Stimulated activated naive CD8-positive, alpha-beta T cell treated with anti-CD3 and anti-CD28 coated beads, Interleukin-15, amount 100 ng/mL, for 72 hours (primary cell): ENCODE measurements at regions not wholly inside any gene's neighbourhood (a gene's known extent, or its start where the extent isn't known, plus 50 kb on each side); places are given as distances from the start of the nearest gene placed in this dataset.
"Not testable (repeated sequence)": the region's sequence is repeated elsewhere in the genome, so short reads cannot be mapped to it uniquely, and the experiment has no call there.

Experiments used
- ATAC-seq: fragments of 150-1000 bp; cut with Tn5 transposase; 2 replicates; pipeline ENCODE4 v1.10.0; 2021; ENCODE audit warnings: mild to moderate bottlenecking, moderate library complexity
- DNase-seq, 2 donors: peaks; one replicate each; pipeline ENCODE4 v3.0.0; 2021 to 2022
- H3K27ac Mint-ChIP-seq, 2 donors: one replicate each; pipeline ENCODE4 v1.8.0; 2022; ENCODE audit warnings: mild to moderate bottlenecking in 2 of 2, mixed read lengths in 2 of 2, moderate library complexity in 2 of 2
- H3K27me3 Mint-ChIP-seq: one replicate; pipeline ENCODE4 v1.8.0; 2022; ENCODE audit warnings: mixed read lengths
- H3K4me1 Mint-ChIP-seq: one replicate; pipeline ENCODE4 v1.8.0; 2022; ENCODE audit warnings: mild to moderate bottlenecking, mixed read lengths
- H3K4me3 Mint-ChIP-seq, 2 donors: one replicate each; pipeline ENCODE4 v1.8.0; 2022; ENCODE audit warnings: mild to moderate bottlenecking in 2 of 2, mixed read lengths in 2 of 2, moderate library complexity in 1 of 2
- H3K9me3 Mint-ChIP-seq, 2 donors: one replicate each; pipeline ENCODE4 v1.8.0; 2022; ENCODE audit warnings: mixed read lengths in 2 of 2

DNA sequence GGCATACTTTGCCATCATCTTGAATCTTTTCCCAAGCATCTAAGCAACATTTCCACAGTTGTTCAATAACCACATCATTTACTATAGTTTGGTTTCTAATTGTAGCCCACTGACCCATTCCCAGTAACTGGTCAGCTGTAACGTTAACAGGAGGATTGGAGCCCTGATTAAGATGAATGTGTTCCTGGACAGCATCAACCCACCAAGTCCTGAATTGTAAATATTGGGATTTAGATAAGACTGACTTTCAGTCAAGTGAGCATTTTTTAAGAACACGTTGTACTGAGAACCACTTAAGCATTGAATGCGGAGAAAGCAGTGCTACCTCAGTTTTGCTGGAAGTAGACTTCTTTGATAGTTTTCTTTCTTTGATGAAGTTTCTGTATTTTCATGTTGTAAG, 53.3 kb upstream of the ARL4D start:
- not testable (repeated sequence) for H3K27me3 Mint-ChIP-seq, H3K27ac Mint-ChIP-seq, ATAC-seq, H3K4me3 Mint-ChIP-seq, DNase-seq
- Mint-ChIP-seq H3K4me1 (peaks cover 18% of the 10 kb centered on the region), H3K9me3 (peaks cover 16 to 37% of the 10 kb centered on the region in 2 donors)

DNA sequence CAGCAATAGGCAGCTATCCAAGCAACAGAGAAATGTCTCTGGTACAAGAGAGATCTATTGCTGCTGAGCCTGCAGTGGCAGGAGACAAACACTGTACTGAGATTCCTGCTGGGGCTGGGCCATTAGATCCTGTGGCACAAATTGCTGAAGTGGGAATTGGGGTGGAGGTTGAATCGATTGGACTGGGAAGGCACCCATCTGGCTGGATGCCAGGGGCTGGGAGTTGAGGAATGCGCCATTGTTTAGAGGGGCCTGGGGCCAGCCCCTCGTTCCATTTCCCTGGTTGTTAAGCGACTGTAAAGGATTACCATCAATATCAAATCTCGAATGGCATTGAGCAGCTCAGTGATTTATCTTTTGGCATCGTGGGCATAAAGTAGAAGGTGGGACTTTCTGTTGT, 54.1 kb upstream of the ARL4D start:
- Mint-ChIP-seq H3K27ac (no peak overlapping the region), H3K9me3 (peaks cover 12 to 30% of the 10 kb centered on the region in 2 donors), H3K4me3 (no peak overlapping the region), H3K27me3 (no peaks in the 10 kb centered on the region), H3K4me1 (peaks cover 18% of the 10 kb centered on the region)
- DNase-seq (no peak), ATAC-seq (no peak)

DNA sequence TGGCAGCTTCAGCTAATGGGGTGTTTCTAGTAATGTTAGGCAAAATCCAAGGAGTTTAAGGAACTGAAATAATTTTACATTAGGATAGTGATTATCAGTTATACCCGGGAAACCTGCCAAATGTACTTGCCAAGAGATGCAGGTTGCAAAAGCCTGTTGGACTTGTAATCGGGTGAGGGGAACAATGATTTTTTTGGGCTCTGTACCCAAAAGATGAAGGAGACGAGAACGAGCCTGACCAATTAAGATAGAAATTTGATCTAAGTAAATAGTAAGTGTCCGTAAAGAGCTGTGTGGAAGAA, 56.3 kb upstream of the ARL4D start:
- peak overlapping the region in 1 of 2 donors; percentile 70 for H3K4me3 Mint-ChIP-seq
- no peaks in the 10 kb centered on the region for H3K27me3 Mint-ChIP-seq
- DNase-seq (no peak), ATAC-seq (no peak)
- peaks cover 31% of the 10 kb centered on the region for H3K4me1 Mint-ChIP-seq
- H3K9me3 Mint-ChIP-seq, result peaks cover 4 to 9% of the 10 kb centered on the region in 2 donors
- no peak overlapping the region for H3K27ac Mint-ChIP-seq

DNA sequence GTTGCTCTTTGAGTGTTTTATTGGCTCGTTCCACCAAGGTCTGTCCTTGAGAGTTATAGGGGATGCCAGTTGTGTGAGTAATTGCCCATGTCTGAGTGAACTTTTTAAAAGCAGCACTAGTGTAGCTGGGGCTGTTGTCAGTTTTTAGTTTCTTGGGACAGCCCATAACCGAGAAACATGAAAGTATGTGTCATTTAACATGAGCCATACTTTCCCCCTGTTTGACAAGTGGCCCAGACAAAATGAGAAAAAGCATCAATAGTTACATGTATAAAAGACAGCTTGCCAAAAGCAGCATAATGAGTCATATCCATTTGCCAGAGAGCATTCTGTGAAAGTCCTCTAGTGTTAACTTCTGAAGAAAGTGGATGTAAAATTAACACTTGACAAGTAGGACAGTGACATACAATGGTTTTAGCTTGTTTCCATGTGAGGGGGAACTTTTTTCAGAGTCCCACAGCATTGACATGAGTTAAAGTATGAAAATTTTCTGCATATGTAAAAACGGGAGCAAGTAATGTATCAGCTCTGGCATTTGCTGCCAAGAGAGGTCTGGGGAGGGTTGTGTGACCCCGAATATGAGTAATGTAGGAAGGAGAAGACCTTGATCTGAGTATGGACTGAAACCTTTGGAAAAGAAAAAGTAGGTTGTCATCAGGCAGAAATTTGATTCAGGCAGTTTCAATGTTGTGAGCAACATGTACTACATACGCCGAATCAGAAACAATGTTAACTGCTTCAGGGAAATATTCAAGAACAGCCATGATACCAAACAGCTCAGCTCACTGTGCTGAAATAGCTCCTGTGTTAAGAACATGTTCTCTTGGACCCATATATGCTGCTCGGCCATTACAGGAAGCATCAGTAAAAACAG, 56.8 kb upstream of the ARL4D start:
- Mint-ChIP-seq H3K4me1 (peaks cover 31% of the 10 kb centered on the region), H3K9me3 (peaks cover under 1 to 3% of the 10 kb centered on the region in 2 donors), H3K4me3 (peak overlapping the region; percentile 44 to 70), H3K27me3 (no peaks in the 10 kb centered on the region), H3K27ac (peak overlapping the region in 1 of 2 donors; percentile 97)
- peak; percentile 33 to 50 for DNase-seq
- peak; percentile 96 for ATAC-seq

DNA sequence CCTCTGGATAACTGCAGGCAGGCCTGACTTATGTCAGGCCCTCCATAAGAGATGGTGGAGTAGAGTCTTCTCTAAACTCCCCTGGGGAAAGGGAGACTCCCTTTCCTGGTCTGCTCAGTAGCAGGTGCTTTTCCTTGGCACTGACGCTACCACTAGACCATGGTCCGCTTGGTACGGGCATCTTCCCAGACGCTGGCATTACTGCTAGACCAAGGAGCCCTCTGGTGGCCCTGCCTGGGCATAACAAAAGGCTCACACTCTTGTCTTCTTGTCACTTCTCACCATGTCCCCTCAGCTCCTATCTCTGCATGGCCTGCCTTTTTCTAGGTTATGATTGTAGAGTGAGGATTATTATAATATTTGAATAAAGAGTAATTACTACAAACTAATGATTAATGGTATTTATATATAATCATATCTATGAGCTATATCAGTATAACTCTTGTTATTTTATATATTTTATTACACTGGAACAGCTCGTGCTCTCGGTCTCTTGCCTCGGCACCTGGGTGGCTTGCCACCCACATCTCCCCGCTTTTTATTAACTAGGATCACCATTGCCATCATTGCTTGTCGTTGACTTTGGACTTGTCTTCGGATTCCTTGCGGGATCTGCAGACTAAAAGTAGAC, 59.8 kb upstream of the ARL4D start:
- no peak overlapping the region for H3K4me3 Mint-ChIP-seq
- H3K9me3 Mint-ChIP-seq, result no peaks in the 10 kb centered on the region
- no peak overlapping the region for H3K27ac Mint-ChIP-seq
- ATAC-seq (no peak), DNase-seq (peak; percentile 41 to 59)
- peaks cover 33% of the 10 kb centered on the region for H3K4me1 Mint-ChIP-seq
- H3K27me3 Mint-ChIP-seq, result no peaks in the 10 kb centered on the region

DNA sequence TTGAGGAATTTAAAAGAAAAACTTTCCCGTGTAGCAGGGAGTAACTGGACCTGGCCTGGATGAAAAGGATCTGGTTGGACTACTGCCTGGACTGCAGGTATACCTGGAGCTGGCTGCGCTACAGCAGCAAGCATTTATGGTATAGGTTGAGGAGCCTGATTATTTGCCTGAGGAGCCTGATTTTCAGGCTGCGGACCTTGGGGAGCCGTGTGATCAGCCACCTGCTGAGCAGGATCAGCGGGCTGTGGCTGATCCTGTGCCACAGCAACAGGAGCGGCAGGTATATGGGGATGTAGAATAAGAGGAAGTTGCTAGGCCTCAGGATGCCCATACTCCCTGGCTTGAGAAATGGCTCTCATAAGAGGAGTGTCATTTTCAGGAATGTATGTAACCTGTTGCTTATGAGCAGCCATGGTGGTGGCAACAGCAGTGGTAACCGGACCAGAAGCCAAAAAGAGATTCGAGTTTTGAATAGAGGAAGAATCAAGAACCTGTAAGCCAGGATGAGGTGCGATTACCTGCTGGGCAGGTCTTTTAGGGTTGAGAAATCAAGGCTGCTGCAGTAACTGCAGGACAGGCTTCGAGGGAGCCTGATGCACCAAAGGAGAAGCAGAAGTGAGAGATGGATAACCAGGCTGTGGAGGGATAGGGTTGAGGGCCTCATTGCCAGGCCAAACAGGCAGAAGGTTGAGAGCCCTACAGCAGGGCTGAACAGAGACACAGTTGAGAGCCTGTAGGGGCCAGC, 60.9 kb upstream of the ARL4D start:
- H3K4me3 Mint-ChIP-seq, result no peak overlapping the region
- H3K4me1 Mint-ChIP-seq, result peaks cover 39% of the 10 kb centered on the region
- H3K9me3 Mint-ChIP-seq, result no peaks in the 10 kb centered on the region
- DNase-seq, result no peak
- no peak overlapping the region for H3K27ac Mint-ChIP-seq
- no peak for ATAC-seq
- H3K27me3 Mint-ChIP-seq, result no peaks in the 10 kb centered on the region

DNA sequence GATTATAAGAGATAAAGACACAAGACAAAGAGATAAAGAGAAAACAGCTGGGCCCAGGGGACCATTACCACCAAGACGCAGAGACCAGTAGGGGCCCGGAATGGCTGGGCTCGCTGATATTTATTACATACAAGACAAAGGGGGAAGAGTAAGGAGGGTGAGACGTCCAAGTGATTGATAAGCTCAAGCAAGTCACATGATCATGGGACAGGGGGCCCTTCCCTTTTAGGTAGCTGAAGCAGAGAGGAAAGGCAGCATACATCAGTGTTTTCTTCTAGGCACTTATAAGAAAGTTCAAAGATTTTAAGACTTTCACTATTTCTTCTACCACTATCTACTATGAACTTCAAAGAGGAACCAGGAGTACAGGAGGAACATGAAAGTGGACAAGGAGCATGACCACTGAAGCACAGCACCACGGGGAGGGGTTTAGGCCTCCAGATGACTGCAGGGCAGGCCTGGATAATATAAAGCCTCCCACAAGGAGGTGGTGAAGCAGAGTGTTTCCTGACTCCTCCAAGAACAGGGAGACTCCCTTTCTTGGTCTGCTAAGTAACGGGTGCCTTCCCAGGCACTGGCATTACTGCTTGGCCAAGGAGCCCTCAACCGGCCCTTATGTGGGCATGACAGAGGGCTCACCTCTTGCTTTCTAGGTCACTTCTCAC, 63.9 kb upstream of the ARL4D start:
- no peaks in the 10 kb centered on the region for H3K9me3 Mint-ChIP-seq
- H3K4me1 Mint-ChIP-seq, result peaks cover 21% of the 10 kb centered on the region
- H3K27ac Mint-ChIP-seq, result no peak overlapping the region
- H3K27me3 Mint-ChIP-seq, result peaks cover 7% of the 10 kb centered on the region
- ATAC-seq (no peak), DNase-seq (no peak)
- H3K4me3 Mint-ChIP-seq, result no peak overlapping the region

DNA sequence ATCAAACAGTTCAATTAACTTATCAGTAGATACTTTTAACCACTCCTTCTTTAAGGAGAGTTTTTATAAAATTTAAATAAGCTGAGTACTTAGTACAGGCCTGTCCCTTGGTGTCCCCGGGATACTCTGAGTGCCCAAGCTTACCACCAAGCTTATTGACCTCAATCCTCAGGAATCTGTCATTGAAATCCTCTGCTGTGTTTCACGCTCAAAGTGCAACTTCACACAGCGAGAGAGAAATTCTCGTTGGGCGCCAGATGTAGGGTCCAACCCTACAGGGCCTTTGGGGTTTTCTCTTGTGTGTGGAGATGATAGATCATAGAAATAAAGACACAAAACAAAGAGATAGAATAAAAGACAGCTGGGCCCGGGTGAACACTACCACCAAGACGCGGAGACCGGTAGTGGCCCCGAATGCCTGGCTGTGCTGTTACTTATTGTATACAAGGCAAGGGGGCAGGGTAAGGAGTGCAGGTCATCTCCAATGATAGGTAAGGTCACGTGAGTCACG, 65.3 kb upstream of the ARL4D start:
- H3K4me3 Mint-ChIP-seq, result peak overlapping the region in 1 of 2 donors; percentile 12
- ATAC-seq, result no peak

DNA sequence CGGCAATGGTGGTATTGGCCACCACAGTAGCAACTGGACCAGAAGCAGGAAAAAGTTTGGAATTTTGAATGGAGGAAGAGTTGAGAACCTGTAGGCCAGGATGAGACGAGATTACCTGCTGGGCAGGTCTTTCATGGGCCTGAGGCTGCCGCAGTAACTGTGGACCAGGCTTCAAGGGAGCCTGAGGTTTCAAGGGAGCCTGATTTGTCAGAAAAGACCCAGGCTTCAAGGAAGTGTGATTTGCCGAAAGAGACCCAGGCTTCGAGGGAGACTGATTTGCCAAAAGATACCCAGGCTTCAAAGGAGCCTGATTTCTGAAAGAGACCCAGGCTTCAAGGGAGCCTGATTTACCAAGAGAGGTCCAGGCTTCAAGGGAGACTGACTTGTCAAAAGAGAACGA, 66.6 kb upstream of the ARL4D start:
- no peak for ATAC-seq

More for the DNA sequence above, 65.3 kb upstream of the ARL4D start:
- no peak for DNase-seq
- peaks cover 17% of the 10 kb centered on the region for H3K4me1 Mint-ChIP-seq
- H3K9me3 Mint-ChIP-seq, result no peaks in the 10 kb centered on the region
- H3K27ac Mint-ChIP-seq, result no peak overlapping the region
- H3K27me3 Mint-ChIP-seq, result peaks cover 15% of the 10 kb centered on the region

DNA sequence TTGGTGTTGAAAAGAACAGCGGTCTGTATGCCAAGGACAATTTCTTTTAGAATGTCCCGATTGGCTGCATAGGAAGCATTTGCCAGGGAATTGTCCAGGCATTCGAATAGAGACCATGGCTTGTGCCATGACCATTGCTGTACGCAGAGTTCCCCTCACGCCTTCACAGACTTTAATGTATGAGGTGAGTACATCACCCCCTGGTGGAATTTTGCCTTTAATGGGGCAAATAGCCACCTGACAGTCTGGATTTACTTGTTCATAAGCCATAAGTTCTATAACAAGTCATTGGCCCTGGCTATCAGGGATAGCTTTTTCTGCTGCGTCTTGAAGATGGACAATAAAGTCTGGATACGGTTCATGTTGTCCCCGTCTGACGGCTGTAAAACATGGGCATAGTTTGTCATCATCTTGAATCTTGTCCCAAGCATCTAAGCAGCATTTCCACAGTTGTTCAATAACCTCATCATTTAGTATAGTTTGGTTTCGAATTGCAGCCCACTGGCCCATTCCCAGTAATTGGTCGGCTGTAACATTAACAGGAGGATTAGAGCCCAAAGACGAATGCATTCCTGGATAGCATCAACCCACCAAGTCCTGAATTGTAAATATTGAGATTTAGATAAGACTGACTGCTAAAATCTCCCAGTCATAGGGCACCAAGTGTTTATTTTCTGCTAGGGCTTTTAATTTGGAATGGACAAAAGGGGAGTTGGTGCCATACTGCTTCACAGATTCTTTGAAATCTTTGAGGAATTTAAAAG, 67.7 kb upstream of the ARL4D start:
- DNase-seq (no peak), ATAC-seq (no peak)
- no peak overlapping the region for H3K27ac Mint-ChIP-seq
- H3K9me3 Mint-ChIP-seq, result no peaks in the 10 kb centered on the region
- peaks cover 33% of the 10 kb centered on the region for H3K27me3 Mint-ChIP-seq
- no peak overlapping the region for H3K4me3 Mint-ChIP-seq
- H3K4me1 Mint-ChIP-seq, result peaks cover 8% of the 10 kb centered on the region

More for the DNA sequence above, 66.6 kb upstream of the ARL4D start:
- no peak for DNase-seq
- no peak overlapping the region for H3K4me3 Mint-ChIP-seq
- H3K27me3 Mint-ChIP-seq, result peaks cover 28% of the 10 kb centered on the region
- no peak overlapping the region for H3K27ac Mint-ChIP-seq
- peaks cover 8% of the 10 kb centered on the region for H3K4me1 Mint-ChIP-seq
- no peaks in the 10 kb centered on the region for H3K9me3 Mint-ChIP-seq

DNA sequence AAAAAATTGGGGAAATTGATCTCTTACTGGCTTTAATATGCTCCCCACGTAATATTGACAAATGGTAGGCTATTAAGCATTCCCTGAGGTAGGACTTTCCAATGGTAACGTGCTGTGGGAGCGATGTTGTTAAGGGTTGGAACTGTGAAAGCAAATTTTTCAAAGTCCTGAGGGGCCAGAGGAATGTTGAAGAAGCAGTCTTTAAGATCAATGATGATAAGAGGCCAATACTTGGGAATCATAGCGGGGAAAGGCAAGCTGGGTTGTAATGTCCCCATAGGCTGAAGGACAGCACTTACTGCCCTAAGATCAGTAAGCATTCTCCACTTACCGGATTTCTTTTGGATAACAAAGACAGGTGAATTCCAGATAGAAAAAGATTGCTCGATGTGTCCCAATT, 69.6 kb upstream of the ARL4D start:
- Mint-ChIP-seq H3K9me3 (no peaks in the 10 kb centered on the region), H3K27me3 (peaks cover 33% of the 10 kb centered on the region), H3K27ac (no peak overlapping the region), H3K4me1 (peaks cover 12% of the 10 kb centered on the region), H3K4me3 (no peak overlapping the region)
- no peak for DNase-seq
- no peak for ATAC-seq

DNA sequence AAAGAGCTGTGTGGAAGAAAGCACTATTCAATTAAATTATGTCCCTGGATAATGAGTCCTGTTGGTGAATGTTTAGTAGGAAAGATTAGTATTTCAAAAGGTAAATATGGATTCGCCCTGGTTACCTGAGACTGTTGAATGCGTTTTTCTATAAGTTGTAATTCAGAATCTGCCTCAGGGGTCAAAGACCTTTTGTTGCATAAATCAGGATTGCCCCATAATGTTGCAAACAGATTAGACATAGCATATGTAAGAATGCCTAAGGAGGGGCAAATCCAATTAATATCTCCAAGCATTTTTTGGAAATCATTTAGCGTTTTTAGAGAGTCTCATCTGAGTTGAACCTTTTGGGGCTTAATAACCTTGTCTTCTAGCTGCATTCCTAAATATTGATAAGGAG, 70.1 kb upstream of the ARL4D start:
- Mint-ChIP-seq H3K9me3 (no peaks in the 10 kb centered on the region), H3K4me3 (no peak overlapping the region), H3K4me1 (peaks cover 10% of the 10 kb centered on the region), H3K27me3 (peaks cover 33% of the 10 kb centered on the region), H3K27ac (no peak overlapping the region)
- ATAC-seq (no peak), DNase-seq (no peak)

DNA sequence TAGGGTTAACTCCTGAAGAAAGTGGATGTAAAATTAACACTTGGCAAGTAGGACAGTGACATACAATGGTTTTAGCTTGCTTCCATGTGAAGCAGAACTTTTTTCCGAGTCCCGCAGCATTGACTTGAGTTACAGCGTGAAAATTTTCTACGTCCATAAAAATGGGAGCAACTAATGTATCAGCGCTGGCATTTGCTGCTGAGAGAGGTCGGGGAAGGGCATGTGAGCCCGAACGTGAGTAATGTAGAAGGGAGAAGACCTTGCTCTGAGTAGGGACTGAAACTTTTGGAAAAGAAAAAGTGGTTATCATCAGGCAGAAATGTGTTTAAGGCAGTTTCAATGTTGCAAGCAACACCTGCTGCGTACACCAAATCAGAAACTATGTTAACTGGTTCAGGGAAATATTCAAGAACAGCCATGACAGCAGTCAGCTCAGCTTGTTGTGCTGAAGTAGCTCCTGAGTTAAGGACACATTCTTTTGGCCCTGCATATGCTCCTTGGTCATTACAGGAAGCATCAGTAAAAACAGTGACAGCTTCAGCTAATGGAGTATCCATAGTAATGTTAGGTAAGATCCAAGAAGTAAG, 70.9 kb upstream of the ARL4D start:
- Mint-ChIP-seq H3K27me3 (peaks cover 33% of the 10 kb centered on the region), H3K4me1 (peaks cover 6% of the 10 kb centered on the region), H3K27ac (peak overlapping the region in 1 of 2 donors; percentile 27), H3K9me3 (no peaks in the 10 kb centered on the region), H3K4me3 (no peak overlapping the region)
- DNase-seq (no peak), ATAC-seq (no peak)

DNA sequence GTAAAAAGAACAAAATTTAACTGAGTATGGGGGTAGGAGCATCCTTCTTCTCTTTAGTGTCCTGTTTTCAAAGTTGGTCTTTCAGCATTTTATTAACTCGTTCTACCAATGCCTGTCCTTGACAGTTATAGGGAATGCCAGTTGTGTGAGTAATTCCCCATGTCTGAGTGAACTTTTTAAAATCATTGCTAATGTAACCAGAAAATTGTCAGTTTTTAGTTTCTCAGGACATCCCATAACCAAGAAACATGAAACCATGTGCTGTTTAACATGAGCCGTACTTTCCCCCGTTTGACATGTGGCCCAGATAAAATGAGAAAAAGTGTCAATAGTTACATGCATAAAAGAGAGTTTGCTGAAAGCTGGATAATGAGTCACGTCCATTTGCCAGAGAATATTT, 71.4 kb upstream of the ARL4D start:
- ATAC-seq (no peak), DNase-seq (no peak)
- Mint-ChIP-seq H3K9me3 (no peaks in the 10 kb centered on the region), H3K27ac (peak overlapping the region in 1 of 2 donors; percentile 5), H3K4me3 (no peak overlapping the region), H3K4me1 (peaks cover 6% of the 10 kb centered on the region), H3K27me3 (peaks cover 30% of the 10 kb centered on the region)
